T-helper 2 cell treated with Interferon-gamma antibody and Interleukin-4, amounts not matched to agents 100 ng/mL and 5 ng/mL, for 36 hours (primary cell): ENCODE measurements at regions not wholly inside any gene's neighbourhood (a gene's known extent, or its start where the extent isn't known, plus 50 kb on each side); places are given as distances from the start of the nearest gene placed in this dataset.

ENCODE experiments used
- intact Hi-C: fragments of 100-400 bp; cut with micrococcal nuclease; formaldehyde crosslinking; loops from one replicate; pipeline ENCODE4 v1.15.1; 2023

DNA sequence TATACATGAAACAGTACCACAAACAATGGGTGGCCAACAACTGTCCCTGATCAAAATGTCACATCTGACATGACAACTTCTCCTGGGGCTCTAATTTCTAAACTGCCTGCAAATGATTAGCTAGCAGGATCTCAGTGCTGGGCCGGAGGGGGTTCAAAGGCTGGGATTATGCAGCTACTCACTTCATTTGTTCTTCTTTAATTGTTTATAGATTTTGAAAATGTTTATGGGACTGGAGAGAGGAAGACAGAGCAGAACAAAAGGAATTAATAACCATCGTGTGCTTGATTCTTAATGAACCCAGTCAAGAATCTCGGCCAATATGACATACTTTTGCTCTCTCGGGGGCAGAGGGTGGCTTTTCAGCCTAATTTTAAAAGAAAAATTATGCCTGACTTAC lies 313.6 kb downstream of the NSG2 start:
- intact Hi-C loops, result no loop called here

DNA sequence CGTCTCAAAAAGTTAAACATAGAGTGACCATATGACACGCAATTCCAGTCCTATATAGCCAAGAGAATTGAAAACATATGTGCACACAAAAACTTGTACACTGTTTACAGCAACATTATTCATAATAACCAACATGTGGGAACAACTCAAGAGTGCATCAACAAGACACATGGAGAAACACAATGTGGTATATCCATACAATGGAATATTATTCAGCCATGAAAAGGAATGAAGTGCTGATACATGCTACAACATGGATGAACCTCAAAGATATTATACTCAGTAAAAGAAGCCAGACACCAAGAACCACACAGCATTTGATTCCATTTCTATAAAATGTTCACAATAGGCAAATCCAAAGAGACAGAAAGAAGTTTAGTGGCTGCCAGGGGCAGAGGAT lies 317.0 kb downstream of the NSG2 start:
- intact Hi-C loops, result no loop called here

DNA sequence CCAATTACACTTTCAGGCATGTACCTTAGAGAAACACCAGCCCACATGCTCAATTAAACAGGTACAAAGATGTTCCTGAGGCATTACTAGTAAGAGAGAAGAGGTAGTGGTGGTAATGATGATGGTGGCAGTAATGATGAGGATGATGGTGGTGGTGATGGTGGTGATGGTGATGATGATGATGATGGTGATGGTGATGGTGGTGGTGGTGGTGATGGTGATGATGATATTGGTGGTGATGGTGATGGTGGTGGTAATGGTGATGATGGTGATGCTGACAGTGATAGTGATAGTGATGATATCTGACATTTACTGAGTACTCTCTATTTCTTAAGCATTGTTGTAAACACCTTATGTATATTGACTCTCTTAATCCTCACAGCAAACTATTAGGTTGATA lies 318.4 kb downstream of the NSG2 start:
- intact Hi-C loops, result no loop called here

DNA sequence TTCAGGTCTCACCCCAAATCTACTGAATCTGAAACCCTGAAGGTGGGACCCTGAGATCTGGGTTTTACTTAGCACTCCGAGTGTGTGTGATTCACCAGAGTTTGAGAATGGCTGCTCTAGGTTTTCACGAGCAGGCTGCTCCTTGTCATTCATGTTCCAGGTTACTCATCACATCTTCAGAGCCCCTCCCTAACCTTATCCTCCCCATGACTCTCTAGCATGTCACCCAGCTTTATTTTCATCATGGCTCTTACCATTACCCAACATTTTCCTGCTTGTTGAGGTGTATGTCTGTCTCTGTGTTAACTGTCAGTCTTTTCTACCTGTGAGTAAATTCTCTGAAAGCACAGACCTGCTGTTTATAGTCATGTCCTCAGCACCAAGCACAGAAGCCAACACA lies 319.2 kb downstream of the NSG2 start:
- intact Hi-C loops, result no loop called here

DNA sequence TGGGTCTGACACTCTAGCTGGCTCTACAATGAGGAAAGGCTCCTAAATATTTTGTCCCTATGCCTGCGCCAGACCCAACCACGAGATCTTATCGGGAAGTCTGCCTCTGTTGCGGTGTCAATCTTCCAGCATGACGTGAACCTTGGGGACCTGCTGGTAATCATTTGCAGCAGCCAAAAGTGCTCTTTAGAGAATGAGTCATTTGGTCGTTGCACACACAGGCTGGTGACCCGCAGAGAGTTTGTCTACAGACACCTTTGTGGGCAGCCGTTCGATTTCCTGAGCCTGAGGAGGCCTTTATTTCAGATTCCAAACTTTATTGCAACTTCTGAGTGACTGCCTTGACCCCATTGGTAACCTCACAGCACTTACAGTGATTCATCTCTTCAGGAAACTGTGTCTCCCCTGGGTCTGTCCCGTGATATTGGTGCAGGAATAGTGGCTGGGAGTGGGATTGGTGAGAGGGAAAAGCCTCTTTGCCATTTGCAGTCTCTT lies 326.1 kb downstream of the NSG2 start:
- intact Hi-C loops, result no loop called here

DNA sequence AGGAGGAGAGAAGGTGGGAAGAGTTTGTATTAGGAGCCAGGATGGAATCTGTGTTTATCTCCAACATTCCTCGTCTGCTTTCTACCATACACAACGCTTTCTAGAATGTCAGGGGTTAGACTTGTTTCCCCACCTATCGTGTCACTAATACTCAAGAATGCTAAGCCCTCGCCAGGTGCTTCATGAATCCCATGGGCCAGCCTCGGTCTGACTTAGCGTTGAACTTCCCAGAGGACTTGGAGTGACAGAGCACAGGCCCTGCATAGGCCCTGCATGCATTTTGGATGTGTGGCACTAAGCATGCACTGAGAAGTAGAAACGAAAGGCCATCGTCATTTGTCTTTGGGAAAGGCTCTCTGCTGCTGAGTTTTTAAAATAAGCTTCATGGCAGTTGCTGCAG lies 328.7 kb downstream of the NSG2 start:
- intact Hi-C loops, result no loop called here

DNA sequence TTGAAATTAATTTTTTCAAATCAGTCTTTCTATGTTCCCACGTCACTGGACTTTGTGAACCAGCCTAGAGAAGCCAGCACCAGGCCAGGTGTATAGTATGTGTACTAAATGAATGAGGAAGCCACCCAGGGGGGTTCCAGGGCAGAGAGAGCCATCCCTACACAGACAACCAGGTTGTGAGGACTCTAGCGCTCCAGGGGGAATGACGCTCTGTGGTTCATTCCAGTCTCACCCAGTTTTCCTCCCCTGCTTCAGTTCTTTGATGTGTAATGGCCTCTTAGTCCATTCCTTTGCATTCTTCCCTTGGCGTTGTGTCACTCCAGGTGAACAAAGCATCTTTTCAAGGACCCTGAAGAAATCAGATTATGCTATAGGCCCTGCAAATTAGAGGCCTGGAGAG lies 330.6 kb downstream of the NSG2 start:
- intact Hi-C loops, result no loop called here

DNA sequence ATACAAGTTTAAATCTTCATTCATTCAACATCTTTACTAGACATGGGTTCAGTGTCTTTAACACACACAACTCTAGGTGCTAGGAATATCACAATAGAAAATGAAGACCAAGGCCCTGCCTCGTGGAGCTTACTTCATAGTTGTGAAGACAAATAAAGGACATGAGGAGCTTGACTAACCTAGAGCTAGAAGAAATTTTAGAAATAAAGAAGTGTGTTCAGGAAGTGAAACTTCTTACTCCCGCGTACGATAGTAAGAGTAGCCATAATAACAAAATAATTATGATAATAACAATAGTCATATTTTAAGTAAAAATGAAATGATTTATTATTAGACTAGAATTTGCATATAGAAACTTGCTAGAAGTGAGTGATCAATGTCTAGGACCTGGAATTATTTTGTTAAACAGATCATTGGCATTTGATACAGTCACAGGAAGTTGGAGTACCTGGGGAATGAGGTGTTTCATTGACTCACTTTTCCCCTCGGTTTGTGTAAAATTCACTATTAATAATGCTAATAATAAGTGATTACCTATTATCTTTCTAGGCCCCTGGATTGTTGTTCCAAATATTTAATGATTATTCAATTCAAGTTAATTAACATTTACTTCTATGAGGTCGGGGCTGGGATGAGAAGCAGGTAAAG lies 331.3 kb downstream of the NSG2 start:
- intact Hi-C loops, result no loop called here

DNA sequence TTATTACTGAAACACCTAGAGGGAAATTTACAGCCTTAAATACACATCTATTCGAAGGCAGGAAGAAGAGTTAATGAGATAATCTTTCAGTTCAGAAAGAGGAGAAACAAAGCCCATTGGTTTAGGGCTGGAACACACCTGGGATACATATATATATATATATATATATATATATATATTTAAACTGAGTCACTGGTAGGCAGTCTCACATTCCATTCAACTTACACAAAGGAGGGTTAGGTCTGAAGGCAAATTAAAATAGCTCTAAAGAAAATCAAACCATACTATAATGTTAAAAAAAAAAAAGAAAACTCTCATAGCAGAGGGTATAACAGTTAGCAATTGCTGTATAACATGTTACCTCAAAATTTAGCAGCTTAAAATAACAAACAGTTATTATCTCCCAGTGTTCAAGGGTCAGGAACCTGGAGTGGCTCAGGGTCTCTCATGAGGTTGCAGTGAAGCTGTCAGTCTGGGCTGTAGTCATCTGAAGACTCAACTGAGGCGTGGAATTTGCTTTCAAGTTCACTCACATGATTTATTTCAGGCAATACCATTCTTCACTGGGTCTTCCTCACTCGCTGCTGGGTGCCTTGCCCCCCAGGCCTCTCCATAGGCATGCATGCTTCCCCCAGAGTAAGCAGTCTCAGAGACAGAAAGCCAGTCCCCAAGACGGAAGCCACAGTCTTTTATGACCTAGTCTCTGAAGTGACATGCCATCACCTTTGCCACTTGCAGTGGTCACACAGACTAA lies 332.8 kb downstream of the NSG2 start:
- intact Hi-C loops, result no loop called here

DNA sequence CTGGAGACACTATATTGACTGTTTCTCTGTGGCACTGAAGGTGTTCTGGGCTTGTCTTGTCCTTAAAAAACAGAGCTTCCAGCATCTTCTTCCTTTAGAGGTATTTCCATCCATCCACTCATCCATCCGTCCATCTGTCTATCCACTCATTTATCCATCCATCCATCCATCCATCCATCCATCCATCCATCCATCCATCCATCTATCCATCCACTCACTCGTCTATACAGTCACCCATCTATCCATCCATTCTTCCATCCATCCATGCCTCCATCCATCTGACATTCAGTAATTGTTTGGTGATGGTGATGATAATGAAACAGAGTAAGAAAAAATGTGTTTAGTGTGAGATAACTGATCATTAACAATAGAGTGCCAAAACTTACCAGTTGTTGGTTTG lies 334.8 kb downstream of the NSG2 start:
- intact Hi-C loops, result no loop called here

DNA sequence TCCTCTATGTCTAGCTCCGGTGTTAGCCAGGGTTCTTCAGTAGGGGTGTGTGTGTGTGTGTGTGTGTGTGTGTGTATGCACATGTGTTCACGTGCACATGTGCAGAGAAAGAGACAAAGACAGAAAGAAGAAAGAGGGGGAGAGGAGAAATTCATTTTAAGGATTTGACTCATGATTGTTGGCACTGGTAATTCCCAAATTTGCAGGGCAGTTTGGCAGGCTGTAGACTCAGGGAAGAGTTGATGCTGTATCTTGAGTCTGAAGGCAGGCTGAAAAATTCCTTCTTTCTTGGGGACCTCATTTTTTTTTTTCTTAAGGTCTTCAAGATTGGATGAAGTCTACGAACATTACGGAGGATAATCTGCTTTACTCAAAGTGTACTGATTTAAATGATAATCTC lies 335.7 kb downstream of the NSG2 start:
- intact Hi-C loops, result no loop called here

DNA sequence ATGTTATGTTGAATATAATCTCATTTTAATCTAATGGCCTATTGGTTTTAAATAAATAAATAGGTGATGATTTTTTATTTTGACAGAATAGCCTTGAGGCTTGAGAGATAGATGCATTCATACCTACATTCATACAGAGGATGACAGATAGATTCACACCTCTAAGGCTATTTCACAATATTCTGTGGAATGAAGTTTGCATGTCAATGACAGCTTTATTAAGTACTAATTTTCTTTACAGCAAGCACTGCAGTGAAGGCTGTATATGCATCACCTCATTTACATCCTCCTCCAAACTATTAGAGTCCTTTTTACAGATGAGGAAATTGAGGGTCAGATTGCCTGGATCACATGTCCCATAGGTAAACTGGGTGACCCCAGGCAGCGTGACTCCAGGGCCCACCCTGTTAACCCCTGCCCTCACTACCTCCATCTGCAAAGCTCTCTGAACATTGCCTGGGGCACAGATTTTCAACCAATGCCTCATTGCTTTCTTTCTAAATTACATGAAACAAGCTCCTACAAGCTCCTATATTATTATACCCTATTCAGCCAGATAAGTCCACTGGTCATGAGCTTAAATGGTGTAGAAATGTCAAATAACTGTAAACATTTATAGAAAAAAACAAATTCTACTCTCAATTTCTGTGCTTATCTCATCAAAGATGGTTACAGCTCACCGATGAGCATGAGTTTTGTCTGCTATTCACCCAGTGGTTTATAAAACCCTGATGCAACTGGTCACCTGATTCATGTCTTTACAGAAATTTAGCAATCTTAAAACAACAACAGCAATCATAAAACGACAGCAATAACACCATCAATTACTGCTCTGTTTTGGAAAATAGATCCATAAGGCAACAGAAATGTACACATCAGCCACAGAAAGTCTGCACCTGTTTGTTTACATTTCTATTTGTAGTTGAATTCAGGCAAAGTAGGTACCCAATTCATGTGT lies 338.0 kb downstream of the NSG2 start:
- intact Hi-C loops, result no loop called here

DNA sequence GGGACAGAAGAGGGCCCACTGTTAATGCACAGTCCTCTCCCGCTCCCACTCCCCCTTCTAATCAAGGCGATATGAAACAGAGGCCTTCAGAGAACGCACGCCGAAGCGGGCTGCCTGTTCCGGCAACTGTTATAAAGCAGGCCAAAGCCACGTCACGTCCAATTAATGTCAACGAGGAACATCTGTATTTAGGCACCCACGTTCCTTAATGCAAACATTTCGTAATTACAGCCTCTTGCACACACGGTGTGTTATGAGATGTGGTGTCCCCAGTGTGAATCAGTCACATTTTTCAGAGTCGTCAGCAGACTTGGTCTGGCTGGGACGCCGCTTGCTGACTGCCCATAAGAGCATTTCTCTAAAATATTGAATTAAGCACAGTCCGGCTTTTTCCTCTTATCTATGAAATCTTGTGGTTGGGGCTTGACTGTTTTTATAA lies 339.0 kb downstream of the NSG2 start:
- intact Hi-C loops, result no loop called here

DNA sequence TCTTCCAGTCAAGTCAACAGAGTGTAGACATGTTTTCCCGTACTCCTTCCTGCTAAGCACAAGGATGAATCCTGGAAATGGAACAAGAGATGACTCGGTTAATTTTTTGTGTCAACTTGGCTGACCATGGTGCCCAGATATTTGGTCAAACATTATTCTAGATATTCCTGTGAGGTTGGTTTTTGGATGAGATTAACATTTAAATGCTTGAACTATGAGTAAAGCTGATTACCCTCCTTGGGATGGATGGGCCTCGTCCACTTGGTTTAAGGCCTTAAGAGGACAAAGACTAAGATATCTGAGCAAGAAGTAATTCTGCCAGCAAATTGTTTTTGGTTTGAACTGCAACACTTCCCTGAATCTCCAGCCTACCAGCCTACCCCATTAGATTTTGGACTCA lies 338.1 kb upstream of the MSX2 start:
- intact Hi-C loops, result no loop called here

DNA sequence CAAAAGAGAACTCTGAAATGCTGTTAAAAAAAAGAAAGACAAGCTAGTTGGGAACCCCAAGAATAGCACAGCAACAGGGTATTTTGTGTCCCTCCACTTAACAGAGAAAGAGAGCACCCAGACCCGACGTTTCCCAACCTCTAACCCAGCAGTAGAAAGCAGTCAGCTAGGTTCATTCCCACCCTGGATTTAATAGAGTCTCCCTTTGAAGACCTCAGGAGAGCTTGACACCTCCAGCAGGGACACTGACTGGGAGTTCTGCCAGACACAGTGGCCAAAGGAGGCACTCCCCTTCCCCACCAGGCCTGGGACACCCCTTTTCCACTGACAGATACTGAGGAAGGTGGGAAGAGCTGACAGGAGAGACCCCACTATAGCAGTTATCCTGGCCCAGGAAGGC lies 337.5 kb upstream of the MSX2 start:
- intact Hi-C loops, result no loop called here

DNA sequence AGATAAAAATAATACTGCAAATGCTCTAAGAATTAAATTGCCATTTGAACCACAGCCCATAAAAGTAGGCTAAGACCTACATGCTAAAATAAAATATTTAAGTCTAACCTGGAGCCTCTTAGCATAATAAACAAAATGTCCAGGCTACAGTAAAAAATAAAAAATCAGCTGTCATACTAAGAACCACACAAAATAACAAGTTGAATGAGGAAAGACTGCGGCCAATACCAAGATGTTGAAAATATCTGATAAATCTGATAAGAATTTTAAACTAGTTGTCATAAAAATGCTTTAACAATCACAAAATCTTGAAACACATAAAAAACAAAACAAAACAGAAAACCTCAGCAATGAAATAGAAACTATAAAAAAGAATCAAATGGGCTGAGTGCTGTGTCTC lies 336.9 kb upstream of the MSX2 start:
- intact Hi-C loops, result no loop called here

DNA sequence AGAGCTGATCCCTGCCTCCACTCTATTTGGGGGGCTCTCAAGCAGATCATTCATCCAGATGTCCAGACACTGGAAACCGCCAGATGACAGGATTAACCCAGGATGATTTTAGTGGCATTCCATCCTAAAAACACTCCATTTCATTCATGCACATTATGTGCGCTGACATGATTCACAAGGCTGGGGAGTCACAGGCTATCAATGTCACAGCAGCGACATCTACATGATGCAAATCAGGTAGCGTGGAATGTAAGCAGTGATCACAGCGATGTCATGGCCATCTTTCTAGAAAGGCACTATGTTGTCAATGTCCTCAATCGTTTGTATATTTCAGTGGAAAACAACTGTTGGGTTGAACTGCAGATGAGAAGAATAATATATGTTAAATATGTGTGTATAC lies 331.5 kb upstream of the MSX2 start:
- intact Hi-C loops, result no loop called here

DNA sequence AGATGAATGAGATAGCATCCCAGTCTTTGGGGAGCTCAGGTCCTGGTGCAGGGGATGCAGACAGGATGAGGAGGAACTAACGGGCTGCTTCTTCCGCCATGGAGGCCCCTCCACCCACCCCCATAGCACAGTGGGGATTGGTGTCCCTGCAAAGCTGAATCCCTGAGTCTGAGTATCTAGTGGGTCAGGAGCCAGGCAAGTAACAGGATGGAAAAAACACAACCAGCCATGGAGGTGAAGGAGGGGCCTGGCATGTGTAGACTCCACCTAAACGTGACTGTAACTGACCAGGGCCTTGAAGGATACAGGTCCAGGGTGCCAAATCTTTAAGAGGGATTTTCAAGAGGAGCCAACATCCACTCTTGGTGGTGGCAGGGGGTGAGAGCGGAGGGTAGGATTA lies 327.8 kb upstream of the MSX2 start:
- intact Hi-C loops, result no loop called here

DNA sequence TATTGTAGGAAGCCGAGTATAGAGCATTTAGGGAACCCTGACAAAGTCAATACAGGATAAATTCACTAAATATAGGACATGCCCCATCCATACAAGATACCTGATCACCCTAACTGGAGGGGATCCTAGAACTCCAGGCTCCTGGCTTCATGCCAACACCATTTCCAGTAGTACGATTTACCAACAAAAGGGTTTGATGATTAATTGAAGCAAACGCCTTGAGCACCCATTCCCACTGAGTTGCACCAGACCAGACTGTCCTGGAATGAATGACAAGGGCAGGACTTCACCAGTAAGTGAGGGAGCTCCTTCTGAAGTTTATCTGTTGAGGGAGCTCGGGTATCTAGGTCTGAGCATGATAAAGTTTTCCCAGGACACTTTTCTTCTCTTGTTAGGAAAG lies 327.2 kb upstream of the MSX2 start:
- intact Hi-C loops, result no loop called here

DNA sequence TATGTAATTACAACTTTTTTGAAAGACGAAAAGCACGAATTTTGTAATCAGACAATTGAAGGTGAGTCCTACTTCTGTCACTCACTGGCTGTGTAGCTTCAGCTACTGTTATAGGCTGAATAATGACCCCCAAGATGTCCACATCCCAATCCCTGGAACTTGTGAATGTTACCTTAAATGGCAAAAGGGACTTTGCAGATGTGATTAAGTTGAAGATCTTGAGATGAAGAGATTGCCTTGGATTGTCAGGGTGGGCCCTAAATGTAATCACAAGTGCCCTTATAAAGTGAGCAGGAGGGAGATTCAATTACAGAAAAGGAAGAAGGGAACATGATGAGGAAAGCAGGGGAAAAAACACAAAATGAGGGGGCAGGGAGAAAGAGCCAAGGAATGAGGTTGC lies 326.2 kb upstream of the MSX2 start:
- intact Hi-C loops, result no loop called here

DNA sequence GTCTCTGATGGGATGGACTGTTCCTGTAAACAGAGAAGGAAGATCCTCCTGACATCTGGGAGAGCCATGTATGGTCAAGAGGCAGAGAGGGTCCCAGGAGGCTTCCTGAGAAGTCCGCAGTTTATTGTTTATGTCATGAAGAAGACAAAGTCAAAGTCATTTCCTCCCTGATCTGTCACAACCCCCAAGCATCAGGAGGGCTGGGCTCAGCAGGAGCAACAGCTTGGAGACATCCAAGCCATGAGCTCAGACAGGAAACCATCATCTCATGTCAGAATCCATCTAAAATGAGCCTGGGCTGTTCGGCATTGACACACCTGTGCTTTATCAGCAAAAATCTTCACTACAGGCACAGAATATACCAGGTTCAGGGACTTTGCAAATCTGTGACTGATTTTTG lies 325.0 kb upstream of the MSX2 start:
- intact Hi-C loops, result no loop called here

DNA sequence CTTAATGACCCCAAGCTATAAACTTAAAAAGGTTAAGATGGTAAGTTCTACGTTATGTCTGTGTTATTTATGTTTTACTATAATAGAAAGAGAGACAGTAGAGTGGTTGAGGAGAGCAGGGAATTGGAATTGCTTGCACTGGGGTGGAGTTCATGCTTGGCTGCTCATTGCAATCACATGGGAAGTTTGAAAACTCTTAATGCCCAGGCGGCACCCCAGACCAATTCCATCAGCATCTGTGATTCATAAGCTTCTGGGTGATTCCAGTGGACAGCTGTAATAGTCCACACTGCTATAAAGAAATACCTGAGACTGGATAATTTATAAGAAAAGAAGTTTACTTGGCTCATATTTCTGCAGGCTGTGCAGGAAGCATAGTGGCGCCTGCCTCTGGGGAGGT lies 323.9 kb upstream of the MSX2 start:
- intact Hi-C loops, result no loop called here
